ENCODE measurements at regions not wholly inside any gene's neighbourhood (a gene's known extent, or its start where the extent isn't known, plus 50 kb on each side); places are given as distances from the start of the nearest gene placed in this dataset.

GRCh38 chr19:31500197-31500830 is 151.1 kb upstream of the TSHZ3 start:
- peaks cover 2% of the 10 kb centered on the region for H3K9me3 ChIP-seq (ENCODE audit: control insufficient read depth, low read depth, low read length)
- no peak overlapping the region for H3K9ac ChIP-seq (ENCODE audit: control insufficient read depth, extremely low read depth, insufficient read depth, low read length)
- no peak overlapping the region for H3K4me3 ChIP-seq (ENCODE audit: control insufficient read depth in 2 of 3, extremely low read depth in 1 of 3, insufficient read depth in 2 of 3, low read depth in 1 of 3, low read length in 3 of 3)
- no peaks in the 10 kb centered on the region for H3K9me1 ChIP-seq (ENCODE audit: control insufficient read depth, extremely low read depth, insufficient read depth, low read length)
- H2AFZ ChIP-seq (ENCODE audit: control insufficient read depth, low read length), result no peak overlapping the region
- no peak overlapping the region for H3K4me2 ChIP-seq (ENCODE audit: control insufficient read depth, extremely low read depth, insufficient read depth, low read depth, low read length)
- FAIRE-seq, result no peak
- DNase-seq (ENCODE audit: low read depth, low spot score), result no peak
- dilution Hi-C loops (cut with MboI; ENCODE audit: extremely low pct_ligation_motif_present, low sequenced_read_pairs), result no loop called here
- TF ChIP-seq EZH2 (IDR thresholded peaks at IDR 0.05; ENCODE audit: low read length), result no peak
- TF ChIP-seq CTCF (optimal IDR thresholded peaks at IDR 0.05 in 1 of 3, IDR thresholded peaks at IDR 0.05 in 1 of 3, conservative IDR thresholded peaks at IDR 0.05 in 1 of 3; ENCODE audit: extremely low read depth in 1 of 3, insufficient read depth in 2 of 3, low read length in 3 of 3), result no peak
- H3K27me3 ChIP-seq (ENCODE audit: control insufficient read depth, extremely low read depth, insufficient read depth, low read length), result no peaks in the 10 kb centered on the region
- H3K36me3 ChIP-seq (ENCODE audit: control insufficient read depth in 2 of 2, extremely low read depth in 1 of 2, insufficient read depth in 2 of 2, low read length in 2 of 2), result no peaks in the 10 kb centered on the region
- H3K27ac ChIP-seq (ENCODE audit: control insufficient read depth, insufficient read depth, low read length), result no peak overlapping the region
- no peaks in the 10 kb centered on the region for H4K20me1 ChIP-seq (ENCODE audit: control insufficient read depth, extremely low read depth, insufficient read depth, low read length)
- H3K4me1 ChIP-seq (ENCODE audit: control insufficient read depth, extremely low read depth, insufficient read depth, low read length), result no peaks in the 10 kb centered on the region
- H3K79me2 ChIP-seq (ENCODE audit: control insufficient read depth, insufficient read depth, low read length), result no peaks in the 10 kb centered on the region

GRCh38 chr19:31500946-31501345 is 151.7 kb upstream of the TSHZ3 start:
- DNase-seq (ENCODE audit: low read depth, low spot score) (no peak), FAIRE-seq (no peak)
- Histone ChIP-seq H2AFZ (ENCODE audit: control insufficient read depth, low read length) (no peak overlapping the region), H3K4me3 (ENCODE audit: control insufficient read depth in 2 of 3, extremely low read depth in 1 of 3, insufficient read depth in 2 of 3, low read depth in 1 of 3, low read length in 3 of 3) (no peak overlapping the region), H3K79me2 (ENCODE audit: control insufficient read depth, insufficient read depth, low read length) (no peaks in the 10 kb centered on the region), H3K9ac (ENCODE audit: control insufficient read depth, extremely low read depth, insufficient read depth, low read length) (no peak overlapping the region), H3K27me3 (ENCODE audit: control insufficient read depth, extremely low read depth, insufficient read depth, low read length) (no peaks in the 10 kb centered on the region), H4K20me1 (ENCODE audit: control insufficient read depth, extremely low read depth, insufficient read depth, low read length) (no peaks in the 10 kb centered on the region), H3K4me1 (ENCODE audit: control insufficient read depth, extremely low read depth, insufficient read depth, low read length) (no peaks in the 10 kb centered on the region), H3K27ac (ENCODE audit: control insufficient read depth, insufficient read depth, low read length) (no peak overlapping the region), H3K4me2 (ENCODE audit: control insufficient read depth, extremely low read depth, insufficient read depth, low read depth, low read length) (no peak overlapping the region), H3K36me3 (ENCODE audit: control insufficient read depth in 2 of 2, extremely low read depth in 1 of 2, insufficient read depth in 2 of 2, low read length in 2 of 2) (no peaks in the 10 kb centered on the region), H3K9me1 (ENCODE audit: control insufficient read depth, extremely low read depth, insufficient read depth, low read length) (no peaks in the 10 kb centered on the region), H3K9me3 (ENCODE audit: control insufficient read depth, low read depth, low read length) (peaks cover 2% of the 10 kb centered on the region)
- dilution Hi-C loops (cut with MboI; ENCODE audit: extremely low pct_ligation_motif_present, low sequenced_read_pairs), result no loop called here
- TF ChIP-seq CTCF (optimal IDR thresholded peaks at IDR 0.05 in 1 of 3, IDR thresholded peaks at IDR 0.05 in 1 of 3, conservative IDR thresholded peaks at IDR 0.05 in 1 of 3; ENCODE audit: extremely low read depth in 1 of 3, insufficient read depth in 2 of 3, low read length in 3 of 3) (no peak), EZH2 (IDR thresholded peaks at IDR 0.05; ENCODE audit: low read length) (no peak)

Data from keratinocyte (primary cell).